ENCODE measurements at regions not wholly inside any gene's neighbourhood (a gene's known extent, or its start where the extent isn't known, plus 50 kb on each side); places are given as distances from the start of the nearest gene placed in this dataset.

DNA sequence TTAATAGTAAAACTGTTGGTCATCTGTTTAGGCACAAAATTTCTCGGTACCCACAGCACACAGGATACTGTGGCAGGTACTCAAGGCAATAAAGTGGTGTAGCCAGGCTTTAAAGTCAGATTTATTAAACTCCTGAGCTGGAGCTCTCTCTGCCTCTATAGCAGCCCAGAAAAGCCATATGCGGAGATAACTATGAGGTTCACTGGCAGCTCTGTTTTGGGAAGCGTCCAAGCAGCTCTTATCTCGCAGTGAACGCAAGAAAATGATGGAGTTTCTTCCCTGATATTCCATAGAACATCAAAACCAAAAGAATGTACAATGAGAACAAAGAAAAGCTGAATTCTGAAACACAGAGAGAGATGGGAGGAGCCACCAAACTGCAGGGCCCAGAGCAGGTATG is 248.3 kb downstream of the C1orf94 start:
- in situ Hi-C loops (cut with HindIII; ENCODE audit: low pct_unique_long_range_greater_than_20kb, low sequenced_read_pairs) = no loop called here

GRCh38 chr1:34425785-34426184 is 249.1 kb downstream of the C1orf94 start:
- DNase-seq (ENCODE audit: low read depth, low spot score) = no peak
- in situ Hi-C loops (cut with HindIII; ENCODE audit: low pct_unique_long_range_greater_than_20kb, low sequenced_read_pairs) = no loop called here

More for the DNA sequence above, 248.3 kb downstream of the C1orf94 start:
- no peak for DNase-seq (ENCODE audit: low read depth, low spot score)

DNA sequence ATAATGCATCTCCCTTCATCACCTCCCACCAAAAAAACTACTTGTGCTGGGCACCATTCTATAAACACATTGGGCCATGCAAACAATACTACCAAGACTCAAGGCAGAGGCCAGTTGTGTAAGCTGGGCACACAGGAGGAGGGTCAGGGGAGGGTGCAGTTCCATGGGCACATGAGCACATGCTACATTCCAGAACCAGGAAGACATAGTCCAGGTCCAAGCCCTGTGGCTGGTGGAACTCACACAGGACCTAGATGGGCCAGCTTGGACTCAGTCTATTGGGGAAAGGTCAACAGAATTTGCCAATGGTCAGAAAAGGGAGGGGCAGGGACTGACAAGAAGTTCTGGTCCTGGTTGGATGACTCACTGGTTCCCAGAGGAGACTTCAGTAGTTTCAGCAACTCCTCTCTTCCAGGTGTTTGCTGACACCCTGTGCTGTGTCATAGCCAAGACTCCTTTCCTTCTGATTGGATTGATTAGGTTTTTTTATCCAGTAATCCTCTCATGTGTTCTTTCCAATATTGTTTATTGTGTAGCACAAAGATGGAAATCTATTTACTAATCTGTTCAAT is 249.7 kb downstream of the C1orf94 start:
- in situ Hi-C loops (cut with HindIII; ENCODE audit: low pct_unique_long_range_greater_than_20kb, low sequenced_read_pairs) = no loop called here
- no peak for DNase-seq (ENCODE audit: low read depth, low spot score)

DNA sequence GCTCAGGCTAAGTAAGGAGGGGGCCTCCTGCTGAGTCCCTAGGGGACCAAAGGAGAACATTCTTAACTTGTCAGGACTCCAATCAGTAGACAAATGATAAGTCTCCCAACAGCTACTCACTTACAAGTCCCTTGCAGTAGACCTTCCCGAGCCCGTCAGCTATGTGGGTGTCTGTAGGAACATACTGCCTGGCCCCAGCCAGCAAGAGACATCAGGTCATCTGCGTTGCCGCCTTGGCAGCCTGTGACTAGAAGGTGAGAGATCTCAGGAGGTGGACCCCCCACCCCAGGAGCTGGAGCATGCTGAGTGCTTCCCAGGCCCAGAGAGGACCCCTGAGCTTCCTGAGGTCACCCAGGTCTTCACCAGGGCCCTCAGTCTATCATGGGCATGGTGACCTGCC is 250.5 kb downstream of the C1orf94 start:
- DNase-seq (ENCODE audit: low read depth, low spot score) = no peak
- in situ Hi-C loops (cut with HindIII; ENCODE audit: low pct_unique_long_range_greater_than_20kb, low sequenced_read_pairs) = no loop called here

DNA sequence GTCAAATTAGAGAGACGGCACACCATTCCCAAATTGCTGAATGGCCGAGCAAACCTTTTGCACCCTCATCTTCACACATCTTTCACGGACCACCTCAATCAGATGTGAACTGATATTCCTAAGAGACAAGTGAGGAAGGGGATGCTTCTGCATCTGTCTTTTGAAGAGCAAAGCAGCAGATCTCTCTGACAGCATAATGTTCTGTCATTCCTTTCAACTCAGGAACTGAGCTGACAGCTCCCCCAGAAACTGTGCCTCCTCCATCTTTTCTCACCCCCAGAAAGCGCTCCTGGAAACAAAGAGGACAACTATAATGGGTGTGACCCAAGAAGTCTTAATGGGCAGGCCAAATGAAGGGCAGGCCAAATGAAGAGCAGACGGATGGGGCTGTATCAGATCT is 256.4 kb downstream of the C1orf94 start:
- in situ Hi-C loops (cut with HindIII; ENCODE audit: low pct_unique_long_range_greater_than_20kb, low sequenced_read_pairs) = no loop called here
- DNase-seq (ENCODE audit: low read depth, low spot score) = no peak

- DNase-seq (ENCODE audit: low read depth, low spot score) = no peak
- in situ Hi-C loops (cut with HindIII; ENCODE audit: low pct_unique_long_range_greater_than_20kb, low sequenced_read_pairs) = no loop called here
Observed at GRCh38 chr1:34436836-34437235, 260.1 kb downstream of the C1orf94 start.

DNA sequence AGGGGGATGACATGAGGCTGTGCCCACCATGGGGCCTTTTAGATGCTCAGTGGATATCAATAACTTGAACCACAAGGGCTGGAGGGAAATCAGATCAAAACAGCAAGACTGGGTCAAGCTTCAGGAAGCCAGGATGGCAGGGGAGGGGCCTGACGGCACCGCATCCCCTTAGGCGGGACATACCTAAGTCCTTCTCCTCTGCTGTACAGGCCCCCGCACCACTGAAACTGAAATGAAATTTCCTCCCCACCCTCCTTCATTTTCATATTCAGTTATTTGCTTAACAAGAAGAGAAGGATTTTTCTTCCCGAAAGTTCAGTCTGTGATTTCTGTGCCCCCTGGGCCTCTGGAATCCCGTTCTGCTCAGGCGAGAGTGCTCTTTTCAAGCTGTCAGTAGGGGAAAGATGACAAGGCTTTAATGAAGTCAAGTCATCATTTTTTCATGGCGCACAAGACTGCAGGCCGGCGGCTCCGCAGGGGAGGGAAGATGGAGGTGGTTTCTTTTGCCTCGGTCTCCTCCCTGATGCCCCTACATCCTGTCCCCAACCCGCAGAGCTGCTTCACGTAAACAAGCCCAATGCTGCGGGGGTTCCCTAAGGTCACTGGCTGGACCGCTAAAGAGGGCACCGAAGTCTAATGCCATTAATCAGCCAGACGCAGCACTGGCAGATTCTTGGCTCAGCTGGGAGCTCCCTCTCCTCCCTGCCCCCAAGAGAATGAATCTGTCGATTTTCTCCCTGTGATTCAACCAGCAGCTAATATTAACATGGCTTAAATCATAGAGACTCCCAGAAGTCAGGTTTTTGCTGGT is 264.8 kb downstream of the C1orf94 start:
- no peak for DNase-seq (ENCODE audit: low read depth, low spot score)
- in situ Hi-C loops (cut with HindIII; ENCODE audit: low pct_unique_long_range_greater_than_20kb, low sequenced_read_pairs) = no loop called here

- DNase-seq (ENCODE audit: low read depth, low spot score) = no peak
- in situ Hi-C loops (cut with HindIII; ENCODE audit: low pct_unique_long_range_greater_than_20kb, low sequenced_read_pairs) = no loop called here
Observed at GRCh38 chr1:34444516-34444915, 267.8 kb downstream of the C1orf94 start.

DNA sequence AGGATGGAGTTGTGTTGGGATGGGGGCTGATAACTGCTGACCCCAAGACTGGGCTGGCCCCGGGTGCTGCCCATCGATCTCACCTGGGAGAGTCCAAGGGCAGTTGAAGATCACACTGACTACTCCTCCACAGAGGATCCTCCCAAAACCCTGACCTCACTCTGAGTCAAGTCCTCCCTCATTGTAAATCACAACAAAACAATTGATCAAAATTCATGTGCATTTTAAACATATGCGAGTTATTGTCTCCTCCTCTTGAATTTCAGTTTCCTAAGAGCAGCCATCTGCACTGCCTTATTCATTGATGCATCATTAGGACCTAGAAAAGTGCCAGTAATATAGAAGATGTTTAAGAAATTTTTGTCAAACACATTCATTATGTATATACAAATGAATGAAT is 273.6 kb downstream of the C1orf94 start:
- DNase-seq (ENCODE audit: low read depth, low spot score) = no peak
- in situ Hi-C loops (cut with HindIII; ENCODE audit: low pct_unique_long_range_greater_than_20kb, low sequenced_read_pairs) = no loop called here

DNA sequence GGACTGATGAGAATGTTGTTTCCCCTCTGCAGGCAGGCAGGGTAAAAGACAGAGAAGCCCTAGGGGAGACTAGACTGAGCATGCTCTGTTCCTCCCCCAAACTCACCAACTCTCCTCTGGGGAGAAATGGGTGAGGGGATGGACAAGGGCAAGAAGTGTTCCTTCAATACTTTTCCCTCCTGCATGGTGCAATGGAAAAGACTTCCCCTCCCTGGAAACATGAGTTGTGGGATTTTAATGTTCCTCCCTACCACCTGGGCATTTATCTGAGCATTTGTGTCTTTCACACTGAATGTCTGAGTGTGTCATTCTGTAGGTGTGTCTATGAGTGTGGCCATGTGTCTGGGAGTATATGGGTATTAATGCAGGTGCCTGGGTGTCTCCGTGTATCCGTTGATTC is 275.7 kb downstream of the C1orf94 start:
- no peak for DNase-seq (ENCODE audit: low read depth, low spot score)
- in situ Hi-C loops (cut with HindIII; ENCODE audit: low pct_unique_long_range_greater_than_20kb, low sequenced_read_pairs) = no loop called here

GRCh38 chr1:34455121-34455520 is 278.4 kb downstream of the C1orf94 start:
- in situ Hi-C loops (cut with HindIII; ENCODE audit: low pct_unique_long_range_greater_than_20kb, low sequenced_read_pairs) = no loop called here

DNA sequence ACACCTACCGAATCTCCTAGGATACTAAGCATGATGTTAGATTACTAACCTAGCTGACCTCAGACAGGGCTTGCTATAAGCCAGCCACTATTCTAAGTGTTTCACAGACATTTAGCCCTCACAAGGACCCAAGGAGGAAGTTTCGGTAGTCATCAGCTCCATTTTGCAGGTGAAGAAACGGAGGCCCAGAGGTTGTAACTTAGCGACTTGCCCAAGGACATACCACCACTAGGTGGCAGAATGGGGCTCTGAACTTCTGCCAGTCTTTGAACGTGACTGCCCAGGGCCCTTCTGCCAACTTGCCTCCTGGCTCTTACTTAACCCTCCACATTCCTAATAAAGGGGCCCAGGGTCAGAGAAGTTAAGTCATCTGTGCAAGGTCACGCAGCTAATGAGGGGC is 283.5 kb downstream of the C1orf94 start:
- peak; percentile 62 for DNase-seq (ENCODE audit: low read depth, low spot score)
- in situ Hi-C loops (cut with HindIII; ENCODE audit: low pct_unique_long_range_greater_than_20kb, low sequenced_read_pairs) = no loop called here

More at GRCh38 chr1:34455121-34455520, 278.4 kb downstream of the C1orf94 start:
- no peak for DNase-seq (ENCODE audit: low read depth, low spot score)

- no peak for DNase-seq (ENCODE audit: low read depth, low spot score)
- in situ Hi-C loops (cut with HindIII; ENCODE audit: low pct_unique_long_range_greater_than_20kb, low sequenced_read_pairs) = no loop called here
Observed at GRCh38 chr1:34470401-34470800, 284.4 kb upstream of the GJB5 start.

DNA sequence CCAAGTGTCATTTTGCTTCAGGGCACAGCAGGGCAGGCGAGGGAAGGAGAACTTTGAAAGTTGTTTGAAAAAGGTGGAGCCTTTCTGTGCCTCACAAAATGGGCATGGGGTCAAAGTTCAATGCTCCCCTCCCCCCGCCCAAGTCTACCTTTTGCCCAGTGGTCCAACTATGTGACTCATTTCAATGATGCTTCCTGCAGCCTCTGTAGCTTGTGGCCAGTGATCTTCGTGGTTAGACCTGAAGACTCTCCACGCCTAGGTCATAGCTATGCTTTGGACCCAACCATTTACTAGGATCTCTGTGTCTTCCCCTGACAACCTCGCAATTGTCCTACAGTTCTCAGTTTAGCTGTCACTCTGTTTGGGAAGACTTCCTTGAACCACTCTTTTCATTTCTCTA is 280.3 kb upstream of the GJB5 start:
- in situ Hi-C loops (cut with HindIII; ENCODE audit: low pct_unique_long_range_greater_than_20kb, low sequenced_read_pairs) = no loop called here
- DNase-seq (ENCODE audit: low read depth, low spot score) = no peak

- DNase-seq (ENCODE audit: low read depth, low spot score) = no peak
Observed at GRCh38 chr1:34476371-34476770, 278.5 kb upstream of the GJB5 start.

DNA sequence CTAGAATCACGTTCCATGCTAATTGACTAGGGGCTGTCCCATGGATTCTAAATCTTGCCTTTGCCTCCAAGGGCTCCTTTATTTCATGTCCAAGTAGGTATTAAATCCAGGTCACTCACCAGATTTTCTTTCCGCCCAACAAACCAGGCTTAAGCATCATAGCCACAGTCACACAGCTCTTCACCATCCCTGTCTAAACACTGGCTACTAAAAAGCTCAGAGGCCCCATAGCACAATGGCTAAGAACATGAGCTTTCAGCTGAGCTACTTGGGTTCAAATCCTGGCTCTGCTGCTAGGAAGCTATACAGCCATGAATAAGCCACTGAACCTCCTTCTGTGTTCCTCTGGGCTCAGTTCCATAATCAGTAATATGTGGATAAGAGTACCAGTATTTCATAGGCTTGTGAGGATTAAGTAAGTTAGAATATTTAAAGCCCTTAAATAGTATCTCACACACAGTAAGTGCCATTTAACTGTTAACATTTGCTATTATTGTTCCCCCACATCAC is 277.2 kb upstream of the GJB5 start:
- peak; percentile 17 for DNase-seq (ENCODE audit: low read depth, low spot score)
- in situ Hi-C loops (cut with HindIII; ENCODE audit: low pct_unique_long_range_greater_than_20kb, low sequenced_read_pairs) = no loop called here

More at GRCh38 chr1:34476371-34476770, 278.5 kb upstream of the GJB5 start:
- in situ Hi-C loops (cut with HindIII; ENCODE audit: low pct_unique_long_range_greater_than_20kb, low sequenced_read_pairs) = no loop called here

DNA sequence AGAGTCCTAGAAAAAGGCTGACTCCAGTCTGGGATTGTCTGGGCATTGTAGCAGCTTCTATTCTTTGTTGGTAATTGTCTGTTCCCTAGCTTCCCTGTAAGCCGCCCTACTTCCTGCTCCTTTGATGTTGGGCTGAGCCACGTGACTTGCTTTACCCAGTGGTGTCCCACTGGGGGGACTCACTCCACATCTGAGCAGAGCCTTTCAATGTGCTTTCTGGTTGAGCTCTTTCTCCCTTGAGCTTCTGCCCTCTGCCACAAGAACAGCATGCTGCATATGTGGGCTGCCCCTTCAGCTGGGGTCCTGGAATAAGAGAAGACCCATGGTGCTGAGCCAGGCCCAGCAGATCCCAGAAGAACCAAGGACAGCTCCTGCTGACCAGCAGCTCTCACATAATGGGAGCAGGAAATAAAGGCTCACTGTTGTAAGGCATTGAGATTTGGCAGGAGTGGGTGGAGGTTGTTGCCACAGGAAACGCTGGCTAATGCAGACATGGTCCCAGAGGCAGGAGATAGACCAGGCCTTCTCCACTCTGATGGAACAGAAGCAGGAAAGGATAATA is 276.3 kb upstream of the GJB5 start:
- no peak for DNase-seq (ENCODE audit: low read depth, low spot score)
- in situ Hi-C loops (cut with HindIII; ENCODE audit: low pct_unique_long_range_greater_than_20kb, low sequenced_read_pairs) = no loop called here

DNA sequence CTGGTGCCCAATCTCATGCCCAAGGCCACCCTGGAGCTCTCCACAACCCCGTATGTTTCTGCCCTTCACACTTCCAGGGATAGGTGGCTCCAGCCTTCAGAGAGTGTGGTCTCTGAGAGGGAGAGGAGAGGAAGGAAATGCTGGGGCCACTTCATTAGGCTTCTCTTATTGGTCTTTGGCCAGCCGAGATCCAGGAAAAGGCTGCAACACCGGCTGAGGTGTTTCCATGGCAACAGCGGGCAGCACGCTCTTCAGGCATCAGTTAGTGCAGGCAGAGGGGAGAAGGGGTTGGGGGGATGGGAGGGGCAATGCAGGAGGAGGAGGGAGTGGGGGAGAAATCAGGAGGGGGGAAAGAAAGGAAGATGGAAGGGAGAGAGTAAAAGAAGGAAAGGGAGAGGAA is 275.1 kb upstream of the GJB5 start:
- in situ Hi-C loops (cut with HindIII; ENCODE audit: low pct_unique_long_range_greater_than_20kb, low sequenced_read_pairs) = no loop called here
- no peak for DNase-seq (ENCODE audit: low read depth, low spot score)

Measured in SK-MEL-5 (cell line).